Lung (tissue), 11 donors: ENCODE measurements at regions not wholly inside any gene's neighbourhood (a gene's known extent, or its start where the extent isn't known, plus 50 kb on each side); places are given as distances from the start of the nearest gene placed in this dataset.
"Not testable (repeated sequence)": the region's sequence is repeated elsewhere in the genome, so short reads cannot be mapped to it uniquely, and the experiment has no call there.

Experiments used
- ATAC-seq: fragments of 200-7000 bp; cut with Tn5 transposase; one replicate; pipeline ENCODE4 v1.9.1; 2020; ENCODE audit warnings: moderate number of reproducible peaks; ENCODE audit not compliant: insufficient read depth, low FRiP score
- DNase-seq, 3 donors: peaks; one replicate each; pipeline ENCODE4 v3.0.0-alpha.2; 2013 to 2017
- H3K27ac ChIP-seq, 2 donors: one replicate each; pipeline ENCODE4 v1.5.1; 2013; ENCODE audit warnings: mild to moderate bottlenecking in 2 of 2, moderate library complexity in 2 of 2, control low read depth in 1 of 2, inconsistent platforms in 1 of 2, low read depth in 1 of 2, low read length in 1 of 2
- H3K27me3 ChIP-seq, 3 donors: one replicate each; pipeline ENCODE4 v1.5.1; 2013; ENCODE audit warnings: low read length in 2 of 3; ENCODE audit not compliant: control insufficient read depth in 3 of 3, insufficient read depth in 3 of 3
- H3K36me3 ChIP-seq, 4 donors: one replicate each; pipeline ENCODE4 v1.5.1; 2013; ENCODE audit warnings: low read length in 4 of 4, mild to moderate bottlenecking in 1 of 4, moderate library complexity in 1 of 4; ENCODE audit not compliant: control insufficient read depth in 4 of 4, insufficient read depth in 4 of 4
- H3K4me1 ChIP-seq, 5 donors: one replicate each; pipeline ENCODE4 v1.5.1; 2013; ENCODE audit warnings: low read length in 5 of 5, mild to moderate bottlenecking in 2 of 5, moderate library complexity in 1 of 5; ENCODE audit not compliant: control insufficient read depth in 5 of 5, insufficient read depth in 5 of 5
- H3K4me3 ChIP-seq: one replicate; pipeline ENCODE4 v1.5.1; 2013; ENCODE audit warnings: mild to moderate bottlenecking, control low read depth, moderate library complexity
- H3K9ac ChIP-seq, 2 donors: one replicate each; pipeline ENCODE4 v1.5.1; 2013; ENCODE audit warnings: low read length in 2 of 2, control low read depth in 1 of 2; ENCODE audit not compliant: insufficient read depth in 1 of 2
- H3K9me3 ChIP-seq, 4 donors: one replicate each; pipeline ENCODE4 v1.5.1; 2013; ENCODE audit warnings: low read length in 3 of 4, mild to moderate bottlenecking in 1 of 4, moderate library complexity in 1 of 4; ENCODE audit not compliant: control insufficient read depth in 4 of 4, insufficient read depth in 3 of 4
- CTCF ChIP-seq: IDR thresholded peaks from 2 replicates; pipeline ENCODE4 v1.5.1; 2012; ENCODE audit warnings: mild to moderate bottlenecking; ENCODE audit errors: control extremely low read depth, extremely low read depth
- WGBS, 2 donors: extraction: QIAGEN DNeasy Blood & Tissue Kit; methylation state at CpG; one replicate each; pipeline ENCODE4 v1.1.7; 2013; 5-methylcytosine and 5-hydroxymethylcytosine counted together
- donor health status: control.
- donor health status: control.
- donor health status: Bipolar disorder and iron deficiency.
- donor health status: healthy.
- donor health status: DM: yes; HTN: yes; CAD: no.

- Histone ChIP-seq H3K9me3 (no peaks in the 10 kb centered on the region), H3K27ac (no peak overlapping the region), H3K4me1 (peaks cover 0 to 13% (median 10%) of the 10 kb centered on the region in 5 donors), H3K27me3 (no peaks in the 10 kb centered on the region), H3K36me3 (no peaks in the 10 kb centered on the region), H3K4me3 (no peak overlapping the region), H3K9ac (no peak overlapping the region)
- TF ChIP-seq CTCF, result no peak
- 82 to 91% methylated on average over 3 of the region's 3 CpGs for WGBS, 2 donors
- ATAC-seq (no peak), DNase-seq (no peak)
These were observed 190.9 kb upstream of the CDH11 start for GRCh38 chr16:65312795-65313194.

- H3K9ac ChIP-seq, result no peak overlapping the region
- peaks cover 0 to 13% (median 10%) of the 10 kb centered on the region in 5 donors for H3K4me1 ChIP-seq
- TF ChIP-seq CTCF, result no peak
- H3K36me3 ChIP-seq, result no peaks in the 10 kb centered on the region
- DNase-seq (no peak), ATAC-seq (no peak)
- no peak overlapping the region for H3K4me3 ChIP-seq
- WGBS, 2 donors, result 28 to 42% methylated on average over 1 of the region's 1 CpG
- no peak overlapping the region for H3K27ac ChIP-seq
- H3K9me3 ChIP-seq, result no peaks in the 10 kb centered on the region
- no peaks in the 10 kb centered on the region for H3K27me3 ChIP-seq
These were observed 190.2 kb upstream of the CDH11 start for GRCh38 chr16:65312071-65312470.

- not testable (repeated sequence) for H3K27me3 ChIP-seq, ATAC-seq, H3K9me3 ChIP-seq, DNase-seq, H3K9ac ChIP-seq, H3K36me3 ChIP-seq, H3K4me3 ChIP-seq
- whole genome bisulfite sequencing, 2 donors, result 90 to 93% methylated on average over 1 of the region's 1 CpG
- Histone ChIP-seq H3K4me1 (peaks cover 0 to 17% (median 13%) of the 10 kb centered on the region in 5 donors), H3K27ac (peak overlapping the region in 1 of 2 donors; percentile 33)
These were observed 188.6 kb upstream of the CDH11 start for GRCh38 chr16:65310491-65310890.

- no peak overlapping the region for H3K9ac ChIP-seq
- no peaks in the 10 kb centered on the region for H3K27me3 ChIP-seq
- H3K4me3 ChIP-seq, result no peak overlapping the region
- ATAC-seq (no peak), DNase-seq (peak in 2 of 3 donors; percentile 32 to 50)
- no peak for TF ChIP-seq CTCF
- WGBS, 2 donors, result 72 to 80% methylated on average over 4 of the region's 4 CpGs
- peaks cover 0 to 23% (median 13%) of the 10 kb centered on the region in 5 donors for H3K4me1 ChIP-seq
- H3K9me3 ChIP-seq, result no peaks in the 10 kb centered on the region
- no peak overlapping the region for H3K27ac ChIP-seq
- no peaks in the 10 kb centered on the region for H3K36me3 ChIP-seq
These were observed 187.5 kb upstream of the CDH11 start for GRCh38 chr16:65309354-65309753.
